ENCODE measurements at regions not wholly inside any gene's neighbourhood (a gene's known extent, or its start where the extent isn't known, plus 50 kb on each side); places are given as distances from the start of the nearest gene placed in this dataset.
"Not testable (repeated sequence)": the region's sequence is repeated elsewhere in the genome, so short reads cannot be mapped to it uniquely, and the experiment has no call there.

GRCh38 chr9:115313545-115313944, 195.6 kb upstream of the TNC start:
- H3K36me3 ChIP-seq (ENCODE audit: insufficient read depth, low read length), result no peaks in the 10 kb centered on the region
- no peaks in the 10 kb centered on the region for H3K27me3 ChIP-seq (ENCODE audit: insufficient read depth, low read length)
- no peak overlapping the region for H3K4me3 ChIP-seq (ENCODE audit: low read length)
- no peak overlapping the region for H3K27ac ChIP-seq (ENCODE audit: low read depth, low read length)
- no peak overlapping the region for H3K9ac ChIP-seq (ENCODE audit: low read depth, low read length)
- H3K4me1 ChIP-seq (ENCODE audit: insufficient read depth, low read length), result no peaks in the 10 kb centered on the region
- H3K9me3 ChIP-seq (ENCODE audit: insufficient read depth, low read depth, low read length), result peaks cover 5% of the 10 kb centered on the region; the same call in 1 of the 2 replicates

- Histone ChIP-seq H3K27me3 (ENCODE audit: insufficient read depth, low read length) (no peaks in the 10 kb centered on the region), H3K9ac (ENCODE audit: low read depth, low read length) (no peak overlapping the region), H3K4me1 (ENCODE audit: insufficient read depth, low read length) (no peaks in the 10 kb centered on the region), H3K27ac (ENCODE audit: low read depth, low read length) (no peak overlapping the region), H3K9me3 (ENCODE audit: insufficient read depth, low read depth, low read length) (no peaks in the 10 kb centered on the region), H3K4me3 (ENCODE audit: low read length) (no peak overlapping the region), H3K36me3 (ENCODE audit: insufficient read depth, low read length) (no peaks in the 10 kb centered on the region)
- 96% methylated on average over 3 of the region's 3 CpGs for WGBS
Observed at GRCh38 chr9:115326461-115326860, 208.5 kb upstream of the TNC start.

GRCh38 chr9:115327436-115328122, 209.6 kb upstream of the TNC start:
- Histone ChIP-seq H3K4me1 (ENCODE audit: insufficient read depth, low read length) (no peaks in the 10 kb centered on the region), H3K4me3 (ENCODE audit: low read length) (no peak overlapping the region), H3K27me3 (ENCODE audit: insufficient read depth, low read length) (no peaks in the 10 kb centered on the region), H3K27ac (ENCODE audit: low read depth, low read length) (no peak overlapping the region), H3K36me3 (ENCODE audit: insufficient read depth, low read length) (no peaks in the 10 kb centered on the region), H3K9me3 (ENCODE audit: insufficient read depth, low read depth, low read length) (no peaks in the 10 kb centered on the region), H3K9ac (ENCODE audit: low read depth, low read length) (no peak overlapping the region)
- 91% methylated on average over 2 of the region's 2 CpGs for WGBS

- Histone ChIP-seq H3K36me3 (ENCODE audit: insufficient read depth, low read length) (no peaks in the 10 kb centered on the region), H3K9me3 (ENCODE audit: insufficient read depth, low read depth, low read length) (no peaks in the 10 kb centered on the region), H3K27ac (ENCODE audit: low read depth, low read length) (no peak overlapping the region), H3K4me3 (ENCODE audit: low read length) (no peak overlapping the region), H3K9ac (ENCODE audit: low read depth, low read length) (no peak overlapping the region), H3K27me3 (ENCODE audit: insufficient read depth, low read length) (no peaks in the 10 kb centered on the region), H3K4me1 (ENCODE audit: insufficient read depth, low read length) (no peaks in the 10 kb centered on the region)
- 67% methylated on average over 1 of the region's 2 CpGs for WGBS
Observed at GRCh38 chr9:115328228-115328627, 210.3 kb upstream of the TNC start.

- H3K9ac ChIP-seq (ENCODE audit: low read depth, low read length), result no peak overlapping the region
- H3K4me1 ChIP-seq (ENCODE audit: insufficient read depth, low read length), result no peaks in the 10 kb centered on the region
- H3K27me3 ChIP-seq (ENCODE audit: insufficient read depth, low read length), result no peaks in the 10 kb centered on the region
- no peak overlapping the region for H3K4me3 ChIP-seq (ENCODE audit: low read length)
- no peaks in the 10 kb centered on the region for H3K9me3 ChIP-seq (ENCODE audit: insufficient read depth, low read depth, low read length)
- H3K27ac ChIP-seq (ENCODE audit: low read depth, low read length), result no peak overlapping the region
- no peaks in the 10 kb centered on the region for H3K36me3 ChIP-seq (ENCODE audit: insufficient read depth, low read length)
Observed at GRCh38 chr9:115328677-115329076, 210.7 kb upstream of the TNC start.

- Histone ChIP-seq H3K9me3 (ENCODE audit: insufficient read depth, low read depth, low read length) (no peaks in the 10 kb centered on the region), H3K9ac (ENCODE audit: low read depth, low read length) (no peak overlapping the region), H3K27ac (ENCODE audit: low read depth, low read length) (no peak overlapping the region), H3K36me3 (ENCODE audit: insufficient read depth, low read length) (no peaks in the 10 kb centered on the region), H3K4me3 (ENCODE audit: low read length) (no peak overlapping the region), H3K4me1 (ENCODE audit: insufficient read depth, low read length) (no peaks in the 10 kb centered on the region), H3K27me3 (ENCODE audit: insufficient read depth, low read length) (no peaks in the 10 kb centered on the region)
- 92% methylated on average over 8 of the region's 8 CpGs for WGBS
Observed at GRCh38 chr9:115333277-115334070, 215.5 kb upstream of the TNC start.

- H3K9me3 ChIP-seq (ENCODE audit: insufficient read depth, low read depth, low read length), result no peaks in the 10 kb centered on the region
- 97% methylated on average over 5 of the region's 5 CpGs for WGBS
- H3K9ac ChIP-seq (ENCODE audit: low read depth, low read length), result no peak overlapping the region
- H3K4me3 ChIP-seq (ENCODE audit: low read length), result no peak overlapping the region
- H3K4me1 ChIP-seq (ENCODE audit: insufficient read depth, low read length), result no peaks in the 10 kb centered on the region
- H3K36me3 ChIP-seq (ENCODE audit: insufficient read depth, low read length), result no peaks in the 10 kb centered on the region
- H3K27me3 ChIP-seq (ENCODE audit: insufficient read depth, low read length), result no peaks in the 10 kb centered on the region
- no peak overlapping the region for H3K27ac ChIP-seq (ENCODE audit: low read depth, low read length)
Observed at GRCh38 chr9:115335439-115335838, 217.5 kb upstream of the TNC start.

- Histone ChIP-seq H3K4me3 (ENCODE audit: low read length) (no peak overlapping the region), H3K9ac (ENCODE audit: low read depth, low read length) (no peak overlapping the region), H3K27me3 (ENCODE audit: insufficient read depth, low read length) (no peaks in the 10 kb centered on the region), H3K4me1 (ENCODE audit: insufficient read depth, low read length) (peaks cover 4% of the 10 kb centered on the region; the same call in 1 of the 2 replicates), H3K9me3 (ENCODE audit: insufficient read depth, low read depth, low read length) (no peaks in the 10 kb centered on the region), H3K36me3 (ENCODE audit: insufficient read depth, low read length) (no peaks in the 10 kb centered on the region), H3K27ac (ENCODE audit: low read depth, low read length) (no peak overlapping the region)
- WGBS, result 92% methylated on average over 5 of the region's 5 CpGs
Observed at GRCh38 chr9:115340314-115340713, 222.4 kb upstream of the TNC start.

- Histone ChIP-seq H3K9me3 (ENCODE audit: insufficient read depth, low read depth, low read length) (no peaks in the 10 kb centered on the region), H3K27ac (ENCODE audit: low read depth, low read length) (no peak overlapping the region), H3K4me1 (ENCODE audit: insufficient read depth, low read length) (peaks cover 4% of the 10 kb centered on the region; the same call in 1 of the 2 replicates), H3K27me3 (ENCODE audit: insufficient read depth, low read length) (no peaks in the 10 kb centered on the region), H3K36me3 (ENCODE audit: insufficient read depth, low read length) (no peaks in the 10 kb centered on the region), H3K4me3 (ENCODE audit: low read length) (no peak overlapping the region), H3K9ac (ENCODE audit: low read depth, low read length) (no peak overlapping the region)
- WGBS, result 98% methylated on average over 3 of the region's 3 CpGs
Observed at GRCh38 chr9:115341426-115341825, 223.5 kb upstream of the TNC start.

GRCh38 chr9:115347776-115348175, 229.8 kb upstream of the TNC start:
- not testable (repeated sequence) for H3K4me1 ChIP-seq (ENCODE audit: insufficient read depth, low read length); H3K9ac ChIP-seq (ENCODE audit: low read depth, low read length); H3K9me3 ChIP-seq (ENCODE audit: insufficient read depth, low read depth, low read length); H3K27ac ChIP-seq (ENCODE audit: low read depth, low read length); H3K27me3 ChIP-seq (ENCODE audit: insufficient read depth, low read length); H3K4me3 ChIP-seq (ENCODE audit: low read length); H3K36me3 ChIP-seq (ENCODE audit: insufficient read depth, low read length)
- 91% methylated on average over 2 of the region's 2 CpGs for whole genome bisulfite sequencing

- 97% methylated on average over 2 of the region's 3 CpGs for WGBS
- H3K27ac ChIP-seq (ENCODE audit: low read depth, low read length); H3K36me3 ChIP-seq (ENCODE audit: insufficient read depth, low read length); H3K9me3 ChIP-seq (ENCODE audit: insufficient read depth, low read depth, low read length); H3K9ac ChIP-seq (ENCODE audit: low read depth, low read length); H3K4me3 ChIP-seq (ENCODE audit: low read length); H3K4me1 ChIP-seq (ENCODE audit: insufficient read depth, low read length); H3K27me3 ChIP-seq (ENCODE audit: insufficient read depth, low read length): not testable (repeated sequence)
Observed at GRCh38 chr9:115348936-115349335, 231.0 kb upstream of the TNC start.
